Fibroblast of pulmonary artery (primary cell): ENCODE measurements at regions not wholly inside any gene's neighbourhood (a gene's known extent, or its start where the extent isn't known, plus 50 kb on each side); places are given as distances from the start of the nearest gene placed in this dataset.

Source experiments
- DNase-seq: peaks from one replicate; pipeline ENCODE4 v3.0.0-alpha.2; 2010; ENCODE audit warnings: low read depth
- H3K4me3 ChIP-seq: replicated peaks from 2 replicates; pipeline ENCODE4 v1.5.1; 2011; ENCODE audit warnings: low read depth, mild to moderate bottlenecking, control low read depth, low read length, moderate library complexity
- TF ChIP-seq, protein P1 (sequence below): IDR thresholded peaks from 2 replicates; pipeline ENCODE4 v1.5.1; 2011; ENCODE audit warnings: mild to moderate bottlenecking, control low read depth, low read length, inconsistent platforms; ENCODE audit errors: missing control alignments

DNA sequence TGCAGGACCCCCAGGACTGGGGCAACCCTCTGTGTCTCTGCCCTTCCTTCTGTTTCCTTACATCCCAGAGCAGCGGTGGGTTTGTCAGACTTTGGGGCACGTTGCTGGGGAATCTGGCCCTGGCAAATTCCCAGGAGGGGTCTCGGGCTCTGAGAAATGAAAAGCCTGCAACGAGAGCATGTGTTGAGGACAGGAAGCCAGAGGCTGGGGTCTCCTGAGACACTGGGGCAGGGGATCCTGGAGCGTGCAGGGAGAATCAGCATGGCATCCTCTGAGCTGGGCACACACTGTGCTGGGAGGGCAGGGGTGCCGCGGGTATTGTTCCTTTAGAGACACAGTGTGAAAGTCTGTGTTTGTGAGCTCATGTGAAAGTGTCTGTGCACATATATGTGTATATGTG, 279.9 kb upstream of the PPP2R2D start:
- no peak for DNase-seq
- no peak overlapping the region for H3K4me3 ChIP-seq
- TF ChIP-seq, protein P1, sequence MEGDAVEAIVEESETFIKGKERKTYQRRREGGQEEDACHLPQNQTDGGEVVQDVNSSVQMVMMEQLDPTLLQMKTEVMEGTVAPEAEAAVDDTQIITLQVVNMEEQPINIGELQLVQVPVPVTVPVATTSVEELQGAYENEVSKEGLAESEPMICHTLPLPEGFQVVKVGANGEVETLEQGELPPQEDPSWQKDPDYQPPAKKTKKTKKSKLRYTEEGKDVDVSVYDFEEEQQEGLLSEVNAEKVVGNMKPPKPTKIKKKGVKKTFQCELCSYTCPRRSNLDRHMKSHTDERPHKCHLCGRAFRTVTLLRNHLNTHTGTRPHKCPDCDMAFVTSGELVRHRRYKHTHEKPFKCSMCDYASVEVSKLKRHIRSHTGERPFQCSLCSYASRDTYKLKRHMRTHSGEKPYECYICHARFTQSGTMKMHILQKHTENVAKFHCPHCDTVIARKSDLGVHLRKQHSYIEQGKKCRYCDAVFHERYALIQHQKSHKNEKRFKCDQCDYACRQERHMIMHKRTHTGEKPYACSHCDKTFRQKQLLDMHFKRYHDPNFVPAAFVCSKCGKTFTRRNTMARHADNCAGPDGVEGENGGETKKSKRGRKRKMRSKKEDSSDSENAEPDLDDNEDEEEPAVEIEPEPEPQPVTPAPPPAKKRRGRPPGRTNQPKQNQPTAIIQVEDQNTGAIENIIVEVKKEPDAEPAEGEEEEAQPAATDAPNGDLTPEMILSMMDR, result no peak

DNA sequence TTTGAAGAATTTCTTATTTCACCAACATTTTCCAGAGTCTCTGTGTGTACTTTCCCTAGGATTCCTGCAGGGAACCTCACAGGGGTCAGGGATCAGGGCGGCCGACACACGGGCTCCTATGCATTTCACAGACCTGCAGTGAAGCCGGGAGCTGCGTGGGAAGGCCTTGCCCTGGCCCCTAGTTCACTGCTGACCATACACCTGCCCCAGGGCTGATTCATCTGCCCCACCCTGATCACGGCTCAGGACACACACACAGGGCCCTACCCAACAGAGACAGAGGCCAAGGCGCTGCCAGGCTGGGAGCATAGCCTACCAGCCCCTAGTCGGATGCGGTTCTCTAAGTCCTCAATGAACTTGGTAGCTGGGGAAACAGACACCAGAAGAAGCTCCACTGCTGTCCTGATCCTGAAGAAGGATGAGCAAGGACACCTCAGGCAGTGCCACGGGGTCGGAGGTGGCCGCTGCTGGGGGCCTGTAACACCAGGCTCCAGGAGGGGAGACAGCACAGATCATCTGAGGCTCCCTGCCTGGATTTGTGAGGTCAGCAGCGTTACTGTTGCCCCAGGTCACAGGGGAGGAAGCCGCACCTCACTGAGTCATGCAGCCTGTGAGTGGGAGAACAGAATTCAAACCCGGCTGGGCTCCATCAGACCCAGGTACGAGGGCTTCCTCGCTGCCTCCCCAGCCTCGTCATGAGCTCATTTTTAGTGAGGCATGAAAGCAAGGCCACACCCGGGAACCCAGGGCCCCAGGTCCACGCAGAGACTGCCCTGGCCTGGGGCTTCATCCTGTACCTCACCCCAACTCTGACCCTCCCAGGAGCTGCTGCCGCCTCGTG, 278.8 kb upstream of the PPP2R2D start:
- DNase-seq, result no peak
- TF ChIP-seq, protein P1, result no peak
- no peak overlapping the region for H3K4me3 ChIP-seq

DNA sequence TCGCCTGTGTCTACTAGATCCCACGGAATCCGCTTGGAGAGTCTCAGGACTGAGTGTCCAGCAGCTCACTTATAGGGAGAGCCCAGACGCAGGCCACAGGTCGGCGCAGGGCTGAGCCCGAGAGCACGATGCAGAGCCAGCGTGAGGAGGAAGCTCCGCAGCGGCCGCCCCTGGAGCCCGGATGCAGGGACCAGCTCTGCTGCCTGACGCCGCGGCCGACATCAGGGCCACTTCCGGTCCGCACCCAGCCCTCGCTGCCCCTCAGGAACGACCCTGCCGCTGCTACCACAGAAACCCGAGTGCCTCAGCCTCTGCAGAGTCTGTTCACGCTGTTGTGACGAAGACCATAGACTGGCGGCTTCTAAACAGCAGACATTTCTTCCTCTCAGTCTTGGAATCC, 275.8 kb upstream of the PPP2R2D start:
- no peak for DNase-seq
- no peak overlapping the region for H3K4me3 ChIP-seq
- TF ChIP-seq, protein P1, result no peak

DNA sequence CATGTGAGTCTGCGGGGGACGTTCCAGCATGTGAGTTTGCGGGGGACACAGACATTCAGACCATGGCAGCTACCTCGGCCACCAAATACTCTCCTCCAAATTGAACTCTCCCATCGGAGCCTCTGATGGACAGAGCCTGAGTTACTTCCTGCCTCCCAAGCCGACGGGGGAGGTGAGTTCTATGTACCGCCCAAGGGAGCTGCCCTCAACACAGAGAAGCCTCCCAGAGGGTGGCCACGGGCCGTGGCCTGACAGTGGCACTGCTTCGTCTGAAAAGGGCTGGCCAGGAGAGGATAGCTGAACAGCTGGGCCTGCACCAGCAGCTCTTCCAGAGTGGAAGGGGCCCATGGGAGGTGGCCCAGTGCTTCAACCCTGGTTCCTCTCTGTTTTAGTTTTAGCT, 274.5 kb upstream of the PPP2R2D start:
- no peak overlapping the region for H3K4me3 ChIP-seq
- DNase-seq, result no peak
- TF ChIP-seq, protein P1, result no peak

DNA sequence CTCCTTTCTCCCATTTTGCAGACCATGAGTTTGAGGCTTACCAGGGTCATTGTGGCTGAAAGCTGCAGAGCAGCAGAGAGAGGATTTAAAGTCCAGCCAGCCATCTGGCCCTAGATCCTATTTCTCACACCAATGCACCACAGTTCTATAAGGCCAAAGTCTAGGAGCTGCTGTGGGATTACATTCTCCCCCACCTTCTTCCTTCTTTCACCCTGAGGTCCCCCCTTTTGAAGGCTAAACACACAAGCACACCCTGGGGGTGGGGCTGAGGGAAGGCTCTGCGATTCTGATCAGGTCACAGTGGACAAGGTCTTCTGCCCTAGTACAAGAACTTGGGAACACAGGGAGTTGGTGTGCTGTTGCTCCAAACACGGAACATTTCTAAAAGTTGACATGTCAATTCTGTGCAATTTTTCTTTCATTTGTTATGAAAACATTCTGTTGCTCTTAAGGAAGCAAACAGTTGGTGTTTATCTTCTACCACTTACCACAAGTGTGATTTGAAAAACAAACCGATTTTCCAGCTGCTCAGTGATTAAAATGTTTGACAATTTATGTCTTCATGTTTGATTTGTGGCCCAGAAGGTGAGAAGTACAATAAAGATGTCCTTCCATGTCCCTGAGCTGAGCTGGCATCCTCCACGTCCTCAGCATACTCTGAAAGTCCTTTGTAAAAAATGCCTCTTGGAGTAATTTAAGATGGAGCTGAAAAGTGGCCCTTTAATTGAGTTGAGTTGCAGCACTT, 271.6 kb upstream of the PPP2R2D start:
- TF ChIP-seq, protein P1, result no peak
- no peak for DNase-seq
- no peak overlapping the region for H3K4me3 ChIP-seq

DNA sequence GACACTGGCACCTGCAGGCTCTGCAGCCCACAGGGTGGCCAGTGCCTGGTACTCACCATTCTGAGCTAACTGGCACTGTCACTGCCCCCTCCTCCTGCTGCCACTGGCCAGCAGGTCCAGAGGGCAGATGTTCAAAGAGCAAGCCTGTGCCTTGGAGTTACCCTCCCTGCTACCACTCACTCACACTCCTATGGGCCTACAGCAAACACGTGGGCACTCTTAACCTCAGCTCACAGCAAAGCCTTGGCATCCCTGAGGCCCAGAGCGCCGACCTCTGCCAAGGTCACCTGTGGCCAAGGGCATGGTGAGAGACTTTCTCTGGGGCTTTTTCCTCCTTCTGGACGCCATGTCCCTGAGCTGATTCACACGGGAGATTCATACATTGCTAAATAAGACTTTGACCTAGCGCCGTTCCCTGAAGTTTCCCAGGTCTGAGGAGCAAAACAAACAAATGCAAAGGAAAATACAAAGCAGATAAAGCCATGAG, 270.0 kb upstream of the PPP2R2D start:
- TF ChIP-seq, protein P1, result no peak
- DNase-seq, result no peak
- H3K4me3 ChIP-seq, result no peak overlapping the region
